GM12875 (cell line): ENCODE measurements at regions not wholly inside any gene's neighbourhood (a gene's known extent, or its start where the extent isn't known, plus 50 kb on each side); places are given as distances from the start of the nearest gene placed in this dataset.

Source experiments
- H3K4me3 ChIP-seq: one replicate; pipeline ENCODE4 v1.5.1; 2011; ENCODE audit warnings: low read depth, low read length, control low read depth
- CTCF ChIP-seq: IDR thresholded peaks from 2 replicates; pipeline ENCODE4 v1.5.1; 2011; ENCODE audit warnings: low read depth, mild to moderate bottlenecking, control low read depth, inconsistent platforms, low read length, moderate library complexity, borderline replicate concordance; ENCODE audit not compliant: insufficient read depth

GRCh38 chr16:48824271-48824670, 214.3 kb upstream of the N4BP1 start:
- H3K4me3 ChIP-seq: no peak overlapping the region
- TF ChIP-seq CTCF: no peak

- TF ChIP-seq CTCF: no peak
- H3K4me3 ChIP-seq: no peak overlapping the region
Measured at GRCh38 chr16:48822431-48822830, 212.5 kb upstream of the N4BP1 start.

- no peak overlapping the region for H3K4me3 ChIP-seq
- no peak for TF ChIP-seq CTCF
Measured at GRCh38 chr16:48820379-48820778, 210.4 kb upstream of the N4BP1 start.

GRCh38 chr16:48818257-48818656, 208.3 kb upstream of the N4BP1 start:
- TF ChIP-seq CTCF: no peak
- H3K4me3 ChIP-seq: no peak overlapping the region

- TF ChIP-seq CTCF: no peak
- H3K4me3 ChIP-seq: no peak overlapping the region
Measured at GRCh38 chr16:48817032-48817431, 207.1 kb upstream of the N4BP1 start.

GRCh38 chr16:48816393-48816792, 206.4 kb upstream of the N4BP1 start:
- no peak overlapping the region for H3K4me3 ChIP-seq
- TF ChIP-seq CTCF: no peak

- no peak for TF ChIP-seq CTCF
- H3K4me3 ChIP-seq: no peak overlapping the region
Measured at GRCh38 chr16:48814994-48815393, 205.0 kb upstream of the N4BP1 start.
